PC-9 (cell line): ENCODE measurements at regions not wholly inside any gene's neighbourhood (a gene's known extent, or its start where the extent isn't known, plus 50 kb on each side); places are given as distances from the start of the nearest gene placed in this dataset.

ENCODE experiments used
- BruUV-seq: library from RNA; stranded (reverse); fragments of 400-500 nt; replicated peaks from 2 replicates; lab custom pipeline; 2021; lab: Mats Ljungman, UMichigan
- CTCF ChIA-PET: fragments of 300-600 bp; sonication (Branson Sonifier 250); formaldehyde crosslinking; loops from one replicate; lab custom pipeline; 2022; ENCODE audit warnings: antibody characterized with exemption; lab: Charles Lee
- POLR2A ChIA-PET: fragments of 300-600 bp; sonication (Branson Sonifier 250); formaldehyde crosslinking; loops from one replicate; lab custom pipeline; 2022; ENCODE audit warnings: antibody characterized with exemption; ENCODE audit not compliant: unreplicated experiment; lab: Charles Lee
- DNase-seq, 2 experiments: peaks; one replicate each; pipeline versions ENCODE4 v3.0.0 to v3.0.0-alpha.2; 2015 to 2022; ENCODE audit warnings: mixed read lengths in 1 of 2
- H2AFZ ChIP-seq: fragments of 200-600 bp; sonication (generic); 2 replicates; pipeline ENCODE4 v1.8.1; 2017; ENCODE audit warnings: antibody characterized with exemption
- H3F3A ChIP-seq: fragments of 200-600 bp; sonication (generic); 2 replicates; pipeline ENCODE4 v1.8.1; 2017; ENCODE audit warnings: antibody characterized with exemption, mild to moderate bottlenecking, low read depth; ENCODE audit not compliant: insufficient read depth
- H3K27ac ChIP-seq: fragments of 200-600 bp; sonication (generic); 2 replicates; pipeline ENCODE4 v1.6.1; 2016; ENCODE audit warnings: mixed run types
- H3K27me3 ChIP-seq: fragments of 200-600 bp; sonication (generic); 2 replicates; pipeline ENCODE4 v1.6.1; 2016; ENCODE audit warnings: low read depth, mixed run types; ENCODE audit not compliant: insufficient read depth
- H3K36me3 ChIP-seq: fragments of 200-600 bp; sonication (generic); 2 replicates; pipeline ENCODE4 v1.6.1; 2016; ENCODE audit warnings: low read depth, mixed run types
- H3K4me1 ChIP-seq: fragments of 200-600 bp; sonication (generic); replicated peaks from 2 replicates; pipeline ENCODE4 v1.6.1; 2016; ENCODE audit warnings: mixed run types; ENCODE audit not compliant: insufficient read depth
- H3K4me2 ChIP-seq: fragments of 200-600 bp; sonication (generic); 2 replicates; pipeline ENCODE4 v1.6.1; 2017; ENCODE audit warnings: mixed run types
- H3K4me3 ChIP-seq: fragments of 200-600 bp; sonication (generic); 2 replicates; pipeline ENCODE4 v1.6.1; 2016; ENCODE audit warnings: mixed run types
- H3K79me2 ChIP-seq: fragments of 200-600 bp; sonication (generic); 2 replicates; pipeline ENCODE4 v1.6.1; 2017; ENCODE audit warnings: low read depth, mixed run types
- H3K9me2 ChIP-seq: fragments of 200-600 bp; sonication (generic); 2 replicates; pipeline ENCODE4 v1.8.1; 2017; ENCODE audit warnings: mild to moderate bottlenecking; ENCODE audit not compliant: insufficient read depth
- H3K9me3 ChIP-seq: fragments of 200-600 bp; sonication (generic); 2 replicates; pipeline ENCODE4 v1.8.1; 2016; ENCODE audit warnings: low read depth; ENCODE audit not compliant: insufficient read depth
- H4K20me1 ChIP-seq: fragments of 200-600 bp; sonication (generic); 2 replicates; pipeline ENCODE4 v1.8.1; 2017; ENCODE audit not compliant: insufficient read depth
- EZH2 ChIP-seq: fragments of 200-600 bp; sonication (generic); IDR thresholded peaks from 2 replicates; pipeline ENCODE4 v1.8.0; 2017; ENCODE audit warnings: antibody characterized with exemption, low read depth
- intact Hi-C: fragments of 100-400 bp; cut with micrococcal nuclease; formaldehyde crosslinking; loops from one replicate; pipeline ENCODE4 v1.10.0; 2022; ENCODE audit not compliant: unreplicated experiment
- TF ChIP-seq, protein P1 (sequence below): fragments of 200-600 bp; sonication (generic); conservative IDR thresholded peaks from 2 replicates; pipeline ENCODE4 v1.6.1; 2017; ENCODE audit warnings: mixed run types, antibody characterized with exemption, mild to moderate bottlenecking, moderate library complexity

DNA sequence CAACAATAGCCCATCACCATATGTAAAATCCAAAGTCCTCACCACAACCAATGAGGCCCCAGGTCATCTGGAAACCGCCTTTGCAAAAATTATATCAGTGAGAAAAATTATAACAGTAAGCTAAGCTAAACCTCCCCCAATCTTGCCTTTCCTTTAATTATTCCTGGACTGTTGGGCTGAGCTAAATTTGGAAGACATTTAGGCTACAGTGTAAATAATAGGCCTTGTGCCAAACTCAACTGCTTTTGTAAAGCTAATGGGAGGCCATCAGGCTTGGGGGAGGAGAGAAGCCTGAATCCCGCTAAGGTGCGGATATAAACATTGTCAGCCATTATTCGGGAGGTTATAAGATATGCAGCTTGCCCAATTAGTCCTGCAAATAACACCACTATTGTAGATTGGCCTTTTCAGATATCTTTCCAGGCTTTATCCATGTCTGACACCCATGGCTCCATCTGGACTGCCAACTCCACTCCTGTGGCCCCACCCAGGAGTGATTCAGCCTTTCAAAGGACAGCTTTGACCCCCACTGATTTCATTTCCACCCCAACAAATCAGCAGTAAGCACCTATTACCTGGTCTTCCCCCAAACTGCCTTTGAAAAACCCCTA is 53.0 kb upstream of the CA12 start:
- Histone ChIP-seq H3K27me3 (no peaks in the 10 kb centered on the region), H4K20me1 (no peaks in the 10 kb centered on the region), H2AFZ (no peak overlapping the region), H3K36me3 (no peaks in the 10 kb centered on the region), H3K27ac (no peak overlapping the region), H3F3A (no peaks in the 10 kb centered on the region), H3K4me3 (no peak overlapping the region), H3K4me1 (no peaks in the 10 kb centered on the region), H3K4me2 (no peak overlapping the region), H3K9me3 (no peaks in the 10 kb centered on the region), H3K79me2 (no peaks in the 10 kb centered on the region), H3K9me2 (no peaks in the 10 kb centered on the region)
- DNase-seq, result no peak
- CTCF ChIA-PET, result no interaction called here
- intact Hi-C loops, result no loop called here
- POLR2A ChIA-PET, result interaction anchor here (0.6 kb wide), 1 partner anchor 195 kb away, joined by 3 read pairs; no protein-coding TSS in a partner anchor
- TF ChIP-seq, protein P1, sequence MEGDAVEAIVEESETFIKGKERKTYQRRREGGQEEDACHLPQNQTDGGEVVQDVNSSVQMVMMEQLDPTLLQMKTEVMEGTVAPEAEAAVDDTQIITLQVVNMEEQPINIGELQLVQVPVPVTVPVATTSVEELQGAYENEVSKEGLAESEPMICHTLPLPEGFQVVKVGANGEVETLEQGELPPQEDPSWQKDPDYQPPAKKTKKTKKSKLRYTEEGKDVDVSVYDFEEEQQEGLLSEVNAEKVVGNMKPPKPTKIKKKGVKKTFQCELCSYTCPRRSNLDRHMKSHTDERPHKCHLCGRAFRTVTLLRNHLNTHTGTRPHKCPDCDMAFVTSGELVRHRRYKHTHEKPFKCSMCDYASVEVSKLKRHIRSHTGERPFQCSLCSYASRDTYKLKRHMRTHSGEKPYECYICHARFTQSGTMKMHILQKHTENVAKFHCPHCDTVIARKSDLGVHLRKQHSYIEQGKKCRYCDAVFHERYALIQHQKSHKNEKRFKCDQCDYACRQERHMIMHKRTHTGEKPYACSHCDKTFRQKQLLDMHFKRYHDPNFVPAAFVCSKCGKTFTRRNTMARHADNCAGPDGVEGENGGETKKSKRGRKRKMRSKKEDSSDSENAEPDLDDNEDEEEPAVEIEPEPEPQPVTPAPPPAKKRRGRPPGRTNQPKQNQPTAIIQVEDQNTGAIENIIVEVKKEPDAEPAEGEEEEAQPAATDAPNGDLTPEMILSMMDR, result no peak
- TF ChIP-seq EZH2, result no peak
- BruUV-seq, result no TSS peak

DNA sequence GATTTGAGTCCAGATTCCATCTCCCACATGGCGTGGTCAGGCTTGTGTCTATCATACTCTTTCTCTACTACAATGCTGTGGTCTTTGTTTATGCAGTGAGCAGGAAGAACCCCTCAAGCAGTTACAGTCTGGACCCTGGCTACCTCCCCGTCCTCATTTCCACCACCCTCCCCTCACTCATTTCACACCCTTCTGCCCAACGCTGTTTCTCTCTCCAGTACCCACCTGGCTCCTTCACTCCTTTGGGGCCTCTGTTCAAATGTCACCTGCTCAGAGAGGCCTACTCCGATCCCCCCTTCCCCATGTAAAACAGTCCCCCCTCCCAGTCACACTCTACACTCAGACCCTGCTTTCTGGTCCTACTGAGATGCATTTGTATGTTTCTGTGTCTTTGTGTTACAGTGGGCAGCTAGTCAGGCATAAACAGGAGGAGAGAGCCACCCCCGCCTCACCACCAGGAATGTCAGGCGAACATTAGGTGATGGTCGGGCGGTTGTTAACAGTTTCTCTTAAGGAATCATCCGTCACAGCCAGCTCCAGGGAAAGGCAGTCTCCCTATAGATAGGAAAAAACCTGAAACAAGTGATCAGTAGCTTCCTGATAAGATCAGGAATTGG is 53.7 kb upstream of the CA12 start:
- no peak overlapping the region for H2AFZ ChIP-seq

DNA sequence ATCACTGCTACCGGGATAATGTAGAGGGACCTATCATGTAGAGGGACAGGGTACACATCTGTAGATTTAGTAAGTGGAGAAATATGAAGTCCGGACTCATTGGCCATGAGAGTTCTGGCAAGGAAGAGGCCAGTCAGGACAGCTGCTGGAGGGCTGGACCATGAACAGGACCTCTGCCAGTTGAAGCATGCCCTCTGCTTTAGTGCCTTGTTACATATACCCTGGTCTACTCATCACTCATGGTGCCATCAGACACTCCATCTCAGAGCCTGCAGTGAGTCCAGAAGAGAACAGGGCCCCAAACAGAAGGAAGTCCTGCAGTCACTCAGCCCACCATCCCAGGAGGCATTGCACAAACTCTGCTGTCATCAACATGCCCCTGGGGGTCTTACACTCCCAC is 54.7 kb upstream of the CA12 start:
- intact Hi-C loops, result no loop called here
- Histone ChIP-seq H3K9me2 (no peaks in the 10 kb centered on the region), H3K9me3 (no peaks in the 10 kb centered on the region), H4K20me1 (no peaks in the 10 kb centered on the region), H3K4me3 (no peak overlapping the region), H3K79me2 (no peaks in the 10 kb centered on the region), H3K4me1 (no peaks in the 10 kb centered on the region), H2AFZ (no peak overlapping the region), H3K4me2 (no peak overlapping the region), H3K36me3 (no peaks in the 10 kb centered on the region), H3K27me3 (no peaks in the 10 kb centered on the region), H3K27ac (no peak overlapping the region), H3F3A (no peaks in the 10 kb centered on the region)
- no peak for DNase-seq
- ChIA-PET CTCF (no interaction called here), POLR2A (no interaction called here)
- BruUV-seq, result no TSS peak
- TF ChIP-seq, protein P1, result no peak
- no peak for TF ChIP-seq EZH2

More for the DNA sequence above, 53.7 kb upstream of the CA12 start:
- no peaks in the 10 kb centered on the region for H3F3A ChIP-seq
- H3K27me3 ChIP-seq, result no peaks in the 10 kb centered on the region
- H3K36me3 ChIP-seq, result no peaks in the 10 kb centered on the region
- no peaks in the 10 kb centered on the region for H3K4me1 ChIP-seq
- H3K9me3 ChIP-seq, result no peaks in the 10 kb centered on the region
- POLR2A ChIA-PET, result interaction anchor here (0.6 to 0.7 kb wide), 2 partner anchors 150 to 196 kb away, joined by 3 to 14 read pairs; no protein-coding TSS in a partner anchor
- no peaks in the 10 kb centered on the region for H3K9me2 ChIP-seq
- CTCF ChIA-PET, result no interaction called here
- intact Hi-C loops, result no loop called here
- no peak for DNase-seq
- no peak overlapping the region for H3K4me3 ChIP-seq
- H3K4me2 ChIP-seq, result no peak overlapping the region
- TF ChIP-seq, protein P1, result no peak
- no peak for TF ChIP-seq EZH2
- BruUV-seq, result no TSS peak
- H3K79me2 ChIP-seq, result no peaks in the 10 kb centered on the region
- H4K20me1 ChIP-seq, result no peaks in the 10 kb centered on the region
- H3K27ac ChIP-seq, result no peak overlapping the region
